Naive thymus-derived CD4-positive, alpha-beta T cell (primary cell): ENCODE measurements at regions not wholly inside any gene's neighbourhood (a gene's known extent, or its start where the extent isn't known, plus 50 kb on each side); places are given as distances from the start of the nearest gene placed in this dataset.

Experiments used
- ATAC-seq: fragments of 150-1000 bp; cut with Tn5 transposase; 2 replicates; pipeline ENCODE4 v1.10.0; 2021; ENCODE audit warnings: mild to moderate bottlenecking, moderate library complexity
- CTCF ChIA-PET: fragments of 350-600 bp; sonication (Branson Sonifier 250); formaldehyde crosslinking; loops from one replicate; lab custom pipeline; 2021; ENCODE audit warnings: antibody characterized with exemption; lab: Charles Lee
- POLR2A ChIA-PET: fragments of 350-600 bp; sonication (Branson Sonifier 250); formaldehyde crosslinking; loops from one replicate; lab custom pipeline; 2021; ENCODE audit warnings: antibody characterized with exemption, inconsistent platforms; lab: Charles Lee
- DNase-seq, 9 donors: peaks; one replicate each; pipeline versions ENCODE4 v3.0.0 to v3.0.0-alpha.2; 2020 to 2022; ENCODE audit warnings: mixed read lengths in 1 of 9
- H3K27ac ChIP-seq: one replicate; pipeline ENCODE4 v1.7.0; 2013; ENCODE audit warnings: mild to moderate bottlenecking, low read depth, low read length, moderate library complexity
- H3K27me3 ChIP-seq, 2 donors: one replicate each; pipeline ENCODE4 v1.7.0; 2013; ENCODE audit warnings: low read length in 2 of 2, mild to moderate bottlenecking in 2 of 2, moderate library complexity in 2 of 2; ENCODE audit not compliant: control insufficient read depth in 2 of 2, insufficient read depth in 2 of 2
- H3K36me3 ChIP-seq, 3 experiments: 1 replicate in 2 of 3; 2 replicates in 1 of 3; pipeline ENCODE4 v1.7.0; 2013; ENCODE audit warnings: low read length in 3 of 3, mild to moderate bottlenecking in 3 of 3, moderate library complexity in 1 of 3; ENCODE audit not compliant: insufficient read depth in 3 of 3, control insufficient read depth in 2 of 3
- H3K4me1 ChIP-seq, 2 donors: one replicate each; pipeline ENCODE4 v1.7.0; 2013; ENCODE audit warnings: low read length in 2 of 2, mild to moderate bottlenecking in 2 of 2, moderate library complexity in 1 of 2; ENCODE audit not compliant: control insufficient read depth in 2 of 2, insufficient read depth in 2 of 2
- H3K4me3 ChIP-seq: 2 replicates; pipeline ENCODE4 v1.7.0; 2013; ENCODE audit warnings: mild to moderate bottlenecking, low read length
- H3K9me3 ChIP-seq, 3 experiments: 1 replicate in 2 of 3; 2 replicates in 1 of 3; pipeline ENCODE4 v1.7.0; 2013; ENCODE audit warnings: low read length in 3 of 3; ENCODE audit not compliant: control insufficient read depth in 2 of 3
- H3K27ac Mint-ChIP-seq, 9 donors: one replicate each; pipeline ENCODE4 v1.8.0; 2020 to 2022; ENCODE audit warnings: mixed read lengths in 9 of 9, mild to moderate bottlenecking in 8 of 9, moderate library complexity in 5 of 9, inconsistent platforms in 2 of 9
- H3K27me3 Mint-ChIP-seq, 5 donors: one replicate each; pipeline ENCODE4 v1.8.0; 2021 to 2022; ENCODE audit warnings: mixed read lengths in 5 of 5, mild to moderate bottlenecking in 1 of 5
- H3K36me3 Mint-ChIP-seq, 5 donors: one replicate each; pipeline ENCODE4 v1.8.0; 2020 to 2022; ENCODE audit warnings: mixed read lengths in 5 of 5, mild to moderate bottlenecking in 3 of 5, inconsistent platforms in 1 of 5
- H3K4me1 Mint-ChIP-seq, 7 donors: one replicate each; pipeline ENCODE4 v1.8.0; 2020 to 2022; ENCODE audit warnings: mixed read lengths in 7 of 7, mild to moderate bottlenecking in 3 of 7, inconsistent platforms in 1 of 7
- H3K4me3 Mint-ChIP-seq, 10 donors: one replicate each; pipeline ENCODE4 v1.8.0; 2020 to 2022; ENCODE audit warnings: mild to moderate bottlenecking in 10 of 10, mixed read lengths in 10 of 10, moderate library complexity in 6 of 10, inconsistent platforms in 2 of 10
- H3K9me3 Mint-ChIP-seq, 11 donors: one replicate each; pipeline ENCODE4 v1.8.0; 2020 to 2022; ENCODE audit warnings: mixed read lengths in 11 of 11, mild to moderate bottlenecking in 4 of 11, inconsistent platforms in 1 of 11, moderate library complexity in 1 of 11
- intact Hi-C, 2 donors: fragments of 100-400 bp; cut with micrococcal nuclease; formaldehyde crosslinking; loops; one replicate each; pipeline ENCODE4 v1.15.1; 2023

- Histone ChIP-seq H3K36me3 (no peaks in the 10 kb centered on the region), H3K4me1 (no peaks in the 10 kb centered on the region), H3K9me3 (no peaks in the 10 kb centered on the region), H3K27ac (no peak overlapping the region), H3K27me3 (no peaks in the 10 kb centered on the region), H3K4me3 (no peak overlapping the region)
- Mint-ChIP-seq H3K27me3 (peaks cover 0 to 30% (median 4%) of the 10 kb centered on the region in 5 donors), H3K4me3 (no peak overlapping the region), H3K4me1 (no peaks in the 10 kb centered on the region), H3K36me3 (peaks cover 0 to 3% (median 0%) of the 10 kb centered on the region in 5 donors), H3K9me3 (peaks cover 0 to 8% (median 0%) of the 10 kb centered on the region in 11 donors), H3K27ac (no peak overlapping the region)
- DNase-seq (no peak), ATAC-seq (no peak)
- intact Hi-C loops, result no loop called here
- ChIA-PET POLR2A (no interaction called here), CTCF (no interaction called here)
Observed at GRCh38 chr19:31175564-31176348, 173.5 kb downstream of the TSHZ3 start.

DNA sequence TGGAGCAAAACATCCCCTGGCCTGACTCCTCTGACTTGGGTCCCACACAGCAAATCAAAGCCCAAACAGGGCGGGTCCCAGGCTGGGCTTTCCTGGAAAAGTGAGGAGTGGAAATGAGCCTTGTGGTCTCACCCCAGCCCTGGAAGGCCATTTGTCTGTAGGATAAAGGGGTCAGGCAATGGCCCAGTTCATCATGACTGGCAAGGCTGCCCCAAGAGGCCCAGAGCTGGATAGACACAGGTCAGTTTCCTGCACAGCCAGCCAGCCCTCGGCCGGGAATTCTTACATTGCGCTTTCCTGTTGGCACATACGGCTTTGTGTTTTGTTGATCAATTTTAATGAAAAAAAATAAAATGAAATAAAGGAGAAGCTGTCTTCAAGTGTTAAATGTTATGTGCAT lies 174.3 kb downstream of the TSHZ3 start:
- DNase-seq (no peak), ATAC-seq (no peak)
- Histone ChIP-seq H3K4me1 (no peaks in the 10 kb centered on the region), H3K27me3 (no peaks in the 10 kb centered on the region), H3K4me3 (no peak overlapping the region), H3K36me3 (no peaks in the 10 kb centered on the region), H3K27ac (no peak overlapping the region), H3K9me3 (no peaks in the 10 kb centered on the region)
- Mint-ChIP-seq H3K27ac (no peak overlapping the region), H3K36me3 (peaks cover 0 to 3% (median 0%) of the 10 kb centered on the region in 5 donors), H3K27me3 (peaks cover 0 to 31% (median 4%) of the 10 kb centered on the region in 5 donors), H3K9me3 (peaks cover 0 to 8% (median 0%) of the 10 kb centered on the region in 11 donors), H3K4me3 (no peak overlapping the region), H3K4me1 (no peaks in the 10 kb centered on the region)
- ChIA-PET CTCF (no interaction called here), POLR2A (no interaction called here)
- intact Hi-C loops, result no loop called here

DNA sequence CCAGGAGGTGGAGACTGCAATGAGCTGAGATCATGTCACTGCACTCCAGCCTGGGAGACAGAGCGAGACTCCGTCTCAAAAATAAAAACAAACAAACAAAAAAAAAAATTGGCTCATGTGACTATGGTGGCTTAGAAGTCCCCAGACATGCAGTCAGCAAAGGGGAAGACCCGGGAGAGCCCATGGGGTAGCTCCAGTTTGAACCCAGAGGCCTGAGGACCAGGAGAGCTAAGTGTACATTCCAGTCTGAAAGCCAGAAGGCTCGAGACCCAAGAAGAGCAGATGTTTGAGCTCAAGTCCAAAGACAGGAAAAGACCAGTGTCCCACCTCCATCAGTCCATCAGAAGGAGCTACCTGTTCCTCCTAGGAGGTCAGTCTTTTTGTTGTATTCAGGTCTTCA lies 175.2 kb downstream of the TSHZ3 start:
- no peak overlapping the region for H3K4me3 Mint-ChIP-seq
- no peak for ATAC-seq
- intact Hi-C loops, result no loop called here
- H3K4me1 Mint-ChIP-seq, result no peaks in the 10 kb centered on the region
- H3K36me3 Mint-ChIP-seq, result peaks cover 0 to 3% (median 0%) of the 10 kb centered on the region in 5 donors
- H3K9me3 ChIP-seq, result no peaks in the 10 kb centered on the region
- H3K27ac Mint-ChIP-seq, result no peak overlapping the region
- no peaks in the 10 kb centered on the region for H3K27me3 ChIP-seq
- ChIA-PET POLR2A (no interaction called here), CTCF (no interaction called here)
- no peak overlapping the region for H3K27ac ChIP-seq
- no peaks in the 10 kb centered on the region for H3K36me3 ChIP-seq
- DNase-seq, result no peak
- no peaks in the 10 kb centered on the region for H3K4me1 ChIP-seq
- peaks cover 0 to 5% (median 0%) of the 10 kb centered on the region in 11 donors for H3K9me3 Mint-ChIP-seq
- no peak overlapping the region for H3K4me3 ChIP-seq
- peaks cover 0 to 34% (median 4%) of the 10 kb centered on the region in 5 donors for H3K27me3 Mint-ChIP-seq

DNA sequence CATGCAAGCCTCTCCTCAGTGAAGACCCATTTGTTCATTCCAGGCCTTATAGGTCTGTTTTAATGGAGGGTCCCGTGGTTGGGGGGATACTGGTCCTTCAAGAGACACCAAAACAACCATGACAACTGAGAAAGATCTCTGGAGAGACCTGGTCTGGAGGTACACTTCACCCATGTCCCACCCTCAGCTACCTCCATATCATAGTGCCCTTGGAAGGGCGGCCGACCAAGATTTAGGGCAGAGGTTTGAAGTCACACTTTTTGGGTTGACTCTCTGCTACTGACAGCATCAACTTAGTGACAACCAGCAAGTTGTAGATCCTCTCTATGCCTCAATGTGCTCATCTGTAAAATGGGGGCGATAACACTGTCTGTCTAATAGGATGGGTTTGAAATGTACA lies 177.3 kb downstream of the TSHZ3 start:
- Mint-ChIP-seq H3K4me3 (no peak overlapping the region), H3K4me1 (peaks cover 0 to 12% (median 0%) of the 10 kb centered on the region in 7 donors), H3K36me3 (peaks cover 0 to 3% (median 0%) of the 10 kb centered on the region in 5 donors), H3K27ac (no peak overlapping the region), H3K27me3 (peaks cover 4 to 32% (median 6%) of the 10 kb centered on the region in 5 donors), H3K9me3 (peaks cover 0 to 2% (median 0%) of the 10 kb centered on the region in 11 donors)
- H3K36me3 ChIP-seq, result no peaks in the 10 kb centered on the region
- H3K27me3 ChIP-seq, result no peaks in the 10 kb centered on the region
- no peak overlapping the region for H3K4me3 ChIP-seq
- ChIA-PET POLR2A (no interaction called here), CTCF (no interaction called here)
- no peaks in the 10 kb centered on the region for H3K9me3 ChIP-seq
- H3K4me1 ChIP-seq, result no peaks in the 10 kb centered on the region
- no peak overlapping the region for H3K27ac ChIP-seq
- ATAC-seq (no peak), DNase-seq (no peak)
- intact Hi-C loops, result no loop called here

DNA sequence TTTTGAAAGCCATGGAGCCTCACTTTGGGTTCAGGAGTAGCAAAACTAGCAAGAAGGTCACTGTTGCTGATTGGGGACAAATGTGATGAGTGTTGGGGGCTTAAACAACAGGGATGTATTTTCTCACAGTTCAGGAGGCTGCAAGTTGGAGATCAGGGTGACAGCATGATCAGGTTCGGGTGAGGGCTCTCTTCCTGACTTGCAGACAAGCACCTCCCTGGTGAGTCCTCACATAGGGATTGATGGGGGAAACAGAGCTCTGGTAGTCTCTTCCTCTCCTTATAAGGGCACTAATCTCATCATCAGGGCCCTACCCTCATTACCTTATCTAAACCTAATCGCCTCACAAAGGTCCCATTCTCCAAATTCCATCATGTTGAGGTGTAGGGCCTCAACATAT lies 179.2 kb downstream of the TSHZ3 start:
- no peak for DNase-seq

GRCh38 chr19:31168106-31168625 lies 181.1 kb downstream of the TSHZ3 start:
- Mint-ChIP-seq H3K4me3 (no peak overlapping the region), H3K4me1 (peaks cover 0 to 12% (median 0%) of the 10 kb centered on the region in 7 donors), H3K27ac (no peak overlapping the region), H3K36me3 (no peaks in the 10 kb centered on the region), H3K27me3 (peaks cover 8 to 34% (median 28%) of the 10 kb centered on the region in 5 donors), H3K9me3 (no peaks in the 10 kb centered on the region)
- Histone ChIP-seq H3K27ac (no peak overlapping the region), H3K9me3 (no peaks in the 10 kb centered on the region), H3K36me3 (no peaks in the 10 kb centered on the region), H3K4me3 (no peak overlapping the region), H3K4me1 (no peaks in the 10 kb centered on the region), H3K27me3 (no peaks in the 10 kb centered on the region)
- ATAC-seq, result no peak
- DNase-seq, result no peak
- ChIA-PET CTCF (no interaction called here), POLR2A (no interaction called here)
- intact Hi-C loops, result no loop called here

More for the DNA sequence above, 179.2 kb downstream of the TSHZ3 start:
- Histone ChIP-seq H3K36me3 (no peaks in the 10 kb centered on the region), H3K4me1 (no peaks in the 10 kb centered on the region), H3K4me3 (no peak overlapping the region), H3K27ac (no peak overlapping the region), H3K9me3 (no peaks in the 10 kb centered on the region), H3K27me3 (no peaks in the 10 kb centered on the region)
- no peaks in the 10 kb centered on the region for H3K36me3 Mint-ChIP-seq
- no peak overlapping the region for H3K4me3 Mint-ChIP-seq
- peaks cover 0 to 12% (median 0%) of the 10 kb centered on the region in 7 donors for H3K4me1 Mint-ChIP-seq
- intact Hi-C loops, result no loop called here
- POLR2A ChIA-PET, result no interaction called here
- H3K27ac Mint-ChIP-seq, result no peak overlapping the region
- H3K27me3 Mint-ChIP-seq, result peaks cover 0 to 23% (median 15%) of the 10 kb centered on the region in 5 donors
- H3K9me3 Mint-ChIP-seq, result no peaks in the 10 kb centered on the region
- CTCF ChIA-PET, result no interaction called here
- no peak for ATAC-seq

- H3K9me3 Mint-ChIP-seq, result no peaks in the 10 kb centered on the region
- Histone ChIP-seq H3K4me3 (no peak overlapping the region), H3K9me3 (no peaks in the 10 kb centered on the region), H3K36me3 (no peaks in the 10 kb centered on the region), H3K27me3 (no peaks in the 10 kb centered on the region), H3K27ac (no peak overlapping the region), H3K4me1 (no peaks in the 10 kb centered on the region)
- H3K4me3 Mint-ChIP-seq, result no peak overlapping the region
- DNase-seq, result no peak
- ChIA-PET POLR2A (no interaction called here), CTCF (no interaction called here)
- intact Hi-C loops, result no loop called here
- H3K4me1 Mint-ChIP-seq, result peaks cover 0 to 12% (median 0%) of the 10 kb centered on the region in 7 donors
- H3K27me3 Mint-ChIP-seq, result peaks cover 11 to 37% (median 28%) of the 10 kb centered on the region in 5 donors
- H3K36me3 Mint-ChIP-seq, result no peaks in the 10 kb centered on the region
- H3K27ac Mint-ChIP-seq, result no peak overlapping the region
- ATAC-seq, result no peak
Observed at GRCh38 chr19:31167690-31168089, 181.5 kb downstream of the TSHZ3 start.
